Gastroesophageal sphincter (tissue), 2 donors: ENCODE measurements at regions not wholly inside any gene's neighbourhood (a gene's known extent, or its start where the extent isn't known, plus 50 kb on each side); places are given as distances from the start of the nearest gene placed in this dataset.

Experiments used
- POLR2A ChIP-seq, 2 donors: fragments of 450-650 bp; IDR thresholded peaks; one replicate each; pipeline ENCODE4 v1.6.1; 2017; ENCODE audit warnings: antibody characterized with exemption in 2 of 2, mild to moderate bottlenecking in 2 of 2, moderate library complexity in 1 of 2
- POLR2AphosphoS5 ChIP-seq: sonication (generic); formaldehyde crosslinking; IDR thresholded peaks from one replicate; pipeline ENCODE4 v1.6.1; 2017; ENCODE audit warnings: antibody characterized with exemption

DNA sequence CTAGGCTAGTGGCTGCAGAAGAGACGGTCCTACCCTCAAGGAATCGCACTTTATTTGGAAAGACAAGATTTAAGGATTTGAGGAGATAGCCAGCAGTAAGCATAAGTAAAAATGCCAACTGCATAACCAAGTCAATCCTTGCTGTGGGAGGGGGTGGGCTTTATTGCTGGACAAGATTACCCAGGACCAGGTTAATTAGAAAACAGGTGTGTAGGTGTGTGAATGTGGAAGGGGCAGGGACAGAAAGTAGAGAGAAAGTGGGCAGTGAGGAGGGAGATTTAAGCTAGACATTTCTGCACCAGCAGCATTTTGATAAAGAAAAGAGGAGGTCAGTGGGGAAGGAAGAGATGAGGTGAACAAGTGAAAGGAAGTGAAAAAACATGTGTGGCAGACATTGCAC, 89.7 kb upstream of the OGFRL1 start:
- TF ChIP-seq POLR2AphosphoS5 (no peak), POLR2A (IDR thresholded peaks at IDR 0.05) (no peak)
